Embryonic facial prominence (tissue), 1 donor: ENCODE measurements at regions not wholly inside any gene's neighbourhood (a gene's known extent, or its start where the extent isn't known, plus 50 kb on each side); places are given as distances from the start of the nearest gene placed in this dataset.

Experiments
- DNase-seq: peaks from one replicate; pipeline ENCODE4 v3.0.0-alpha.2; 2016; ENCODE audit errors: extremely low spot score

DNA sequence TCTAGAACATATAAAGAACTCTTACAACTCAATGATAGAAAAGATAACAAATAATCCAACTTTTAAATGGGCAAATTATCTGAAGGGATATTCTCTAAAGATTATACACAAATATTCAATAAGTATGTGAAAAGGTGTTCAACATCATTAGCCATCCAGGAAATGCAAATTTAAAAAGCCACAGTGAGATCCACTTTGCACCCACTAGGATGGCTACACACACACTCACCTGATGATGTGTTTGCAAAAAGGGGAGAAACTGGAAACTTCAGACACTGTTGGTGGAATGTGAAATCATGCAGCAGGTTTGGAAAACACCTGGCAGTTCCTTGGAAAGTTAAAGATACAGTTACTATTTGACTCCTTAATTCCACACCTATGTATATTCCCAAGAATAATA is 87.2 kb upstream of the GYPC start:
- no peak for DNase-seq

DNA sequence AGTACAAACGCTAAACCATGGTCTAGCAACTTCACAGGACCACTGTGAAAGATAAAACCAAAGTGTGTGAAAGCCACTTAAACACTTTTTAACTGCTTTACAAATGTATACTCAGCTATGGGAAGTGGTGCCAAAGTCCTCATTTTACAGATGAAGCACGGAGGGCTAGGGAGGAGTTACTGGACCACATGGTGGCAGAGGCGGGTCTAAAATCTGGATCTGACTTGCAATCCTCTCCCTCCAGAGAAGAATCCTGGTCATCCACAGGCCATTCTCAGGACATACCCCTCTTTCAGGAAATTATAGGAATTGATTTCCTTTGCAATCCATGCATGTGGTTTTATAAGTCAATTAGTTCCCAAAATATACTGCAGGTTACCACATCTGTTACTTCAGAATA is 84.6 kb upstream of the GYPC start:
- no peak for DNase-seq

GRCh38 chr2:126575631-126576030 is 80.3 kb upstream of the GYPC start:
- DNase-seq = no peak

- DNase-seq = no peak
Measured at GRCh38 chr2:126579868-126580267, 76.1 kb upstream of the GYPC start.

- DNase-seq = no peak
Measured at GRCh38 chr2:126586317-126586716, 69.6 kb upstream of the GYPC start.

DNA sequence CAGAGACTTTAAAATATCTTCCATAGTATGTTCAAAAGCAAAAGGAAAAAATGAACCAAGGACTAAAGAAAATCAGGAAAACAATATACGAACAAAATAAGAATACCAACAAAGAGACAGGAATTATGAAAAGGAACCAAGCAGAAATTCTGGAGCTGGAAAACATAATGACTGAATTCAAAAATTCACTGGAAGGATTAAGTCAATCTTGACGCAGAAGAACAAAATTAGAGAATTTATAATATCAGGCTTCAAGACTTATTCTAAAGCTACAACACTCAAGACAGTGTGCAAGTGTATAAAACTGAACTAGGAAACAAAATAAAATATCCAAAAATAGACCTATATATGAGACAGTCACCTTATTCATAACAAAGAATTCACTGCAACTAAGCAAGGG is 56.9 kb upstream of the GYPC start:
- DNase-seq = no peak

GRCh38 chr2:126600742-126601141 is 55.2 kb upstream of the GYPC start:
- DNase-seq = no peak

GRCh38 chr2:126602334-126602733 is 53.6 kb upstream of the GYPC start:
- DNase-seq = no peak
